ENCODE measurements at regions not wholly inside any gene's neighbourhood (a gene's known extent, or its start where the extent isn't known, plus 50 kb on each side); places are given as distances from the start of the nearest gene placed in this dataset.

- TF ChIP-seq SIN3A (IDR thresholded peaks at IDR 0.05; ENCODE audit: borderline replicate concordance, insufficient read depth, low read length): no peak
- TF ChIP-seq TAF1 (IDR thresholded peaks at IDR 0.05; ENCODE audit: borderline replicate concordance, insufficient read depth, low read length): no peak
- TF ChIP-seq REST (IDR thresholded peaks at IDR 0.05; ENCODE audit: insufficient read depth in 1 of 2, low read depth in 2 of 2, low read length in 2 of 2): no peak
Observed at GRCh38 chr18:51643483-51643882, 446.0 kb upstream of the MEX3C start.

Data from PFSK-1 (cell line).